ENCODE measurements at regions not wholly inside any gene's neighbourhood (a gene's known extent, or its start where the extent isn't known, plus 50 kb on each side); places are given as distances from the start of the nearest gene placed in this dataset.

DNA sequence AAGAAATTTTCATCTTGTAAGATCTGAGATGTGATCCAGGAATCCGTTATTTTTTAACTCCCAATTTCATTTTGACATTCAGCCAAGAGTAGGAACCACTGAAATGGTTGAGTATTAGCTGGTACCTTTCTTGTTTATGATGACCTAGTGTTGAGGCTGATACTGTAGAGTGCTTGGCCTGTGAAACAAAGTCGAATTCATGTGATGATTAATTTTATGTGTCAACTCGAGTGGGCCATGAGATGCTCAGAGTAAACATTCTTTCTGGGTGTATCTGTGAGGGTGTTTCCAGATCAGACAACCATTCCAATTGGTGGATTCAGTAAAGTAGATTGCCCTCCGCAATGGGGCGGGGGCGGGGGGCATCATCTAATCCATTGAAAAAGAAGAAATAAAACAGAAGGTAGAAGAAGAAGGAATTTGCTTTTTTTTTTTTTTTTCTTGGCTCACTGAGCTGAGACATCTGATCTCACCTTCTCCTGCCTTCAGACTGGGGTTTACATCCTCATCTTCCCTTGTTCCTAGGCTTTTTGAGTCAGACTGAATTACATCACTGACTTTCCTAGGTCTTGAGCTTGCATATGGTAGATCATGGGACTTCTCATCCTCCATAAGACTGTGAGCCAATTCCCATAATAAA, 264.6 kb upstream of the KCNJ16 start:
- Histone ChIP-seq H3K4me1 (ENCODE audit: low read length) (no peaks in the 10 kb centered on the region), H3K27me3 (ENCODE audit: low read depth, low read length) (no peaks in the 10 kb centered on the region), H3K4me3 (ENCODE audit: low read length) (no peak overlapping the region), H4K20me1 (ENCODE audit: insufficient read depth, low read length) (no peaks in the 10 kb centered on the region), H3K36me3 (replicated peaks; ENCODE audit: low read depth, low read length) (no peaks in the 10 kb centered on the region), H3K79me2 (ENCODE audit: low read length) (no peaks in the 10 kb centered on the region), H3K4me2 (ENCODE audit: low read length) (no peak overlapping the region), H3K27ac (ENCODE audit: low read length) (no peak overlapping the region), H3K9me3 (ENCODE audit: insufficient read depth, low read length) (no peaks in the 10 kb centered on the region), H3K9ac (ENCODE audit: low read length) (no peak overlapping the region), H2AFZ (ENCODE audit: low read depth, low read length) (no peak overlapping the region)
- no peak for TF ChIP-seq EZH2phosphoT487 (IDR thresholded peaks at IDR 0.05; ENCODE audit: low read depth)
- TF ChIP-seq, protein P1, sequence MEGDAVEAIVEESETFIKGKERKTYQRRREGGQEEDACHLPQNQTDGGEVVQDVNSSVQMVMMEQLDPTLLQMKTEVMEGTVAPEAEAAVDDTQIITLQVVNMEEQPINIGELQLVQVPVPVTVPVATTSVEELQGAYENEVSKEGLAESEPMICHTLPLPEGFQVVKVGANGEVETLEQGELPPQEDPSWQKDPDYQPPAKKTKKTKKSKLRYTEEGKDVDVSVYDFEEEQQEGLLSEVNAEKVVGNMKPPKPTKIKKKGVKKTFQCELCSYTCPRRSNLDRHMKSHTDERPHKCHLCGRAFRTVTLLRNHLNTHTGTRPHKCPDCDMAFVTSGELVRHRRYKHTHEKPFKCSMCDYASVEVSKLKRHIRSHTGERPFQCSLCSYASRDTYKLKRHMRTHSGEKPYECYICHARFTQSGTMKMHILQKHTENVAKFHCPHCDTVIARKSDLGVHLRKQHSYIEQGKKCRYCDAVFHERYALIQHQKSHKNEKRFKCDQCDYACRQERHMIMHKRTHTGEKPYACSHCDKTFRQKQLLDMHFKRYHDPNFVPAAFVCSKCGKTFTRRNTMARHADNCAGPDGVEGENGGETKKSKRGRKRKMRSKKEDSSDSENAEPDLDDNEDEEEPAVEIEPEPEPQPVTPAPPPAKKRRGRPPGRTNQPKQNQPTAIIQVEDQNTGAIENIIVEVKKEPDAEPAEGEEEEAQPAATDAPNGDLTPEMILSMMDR (IDR thresholded peaks at IDR 0.05; ENCODE audit: low read depth, low read length), result no peak

DNA sequence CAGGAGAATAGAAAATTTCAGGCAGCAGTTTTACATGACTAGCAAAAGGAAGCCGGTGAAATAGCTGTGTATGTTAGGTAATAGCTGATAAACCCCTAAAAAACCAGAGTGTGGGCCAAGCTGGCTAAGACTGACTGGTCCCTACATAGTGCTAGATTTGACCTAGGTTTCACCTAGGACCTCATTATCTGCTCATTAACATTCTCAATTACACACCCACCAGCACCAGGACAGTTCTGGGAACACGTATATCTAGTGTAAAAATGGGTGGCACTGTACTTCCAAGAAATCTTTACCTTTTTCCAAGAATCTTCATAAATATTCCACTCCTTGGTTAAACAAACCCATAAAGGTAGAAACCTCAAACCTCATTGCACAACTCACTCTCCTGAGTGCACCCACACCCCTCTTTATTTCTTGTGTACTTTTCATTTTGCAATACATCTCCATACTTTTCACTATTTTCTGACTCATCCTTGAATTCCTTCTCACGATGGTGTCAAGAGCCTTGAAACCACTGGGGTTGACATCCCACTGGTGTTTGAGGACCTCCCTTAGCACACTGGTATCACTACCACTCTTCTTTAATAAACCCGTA, 262.7 kb upstream of the KCNJ16 start:
- H2AFZ ChIP-seq (ENCODE audit: low read depth, low read length), result no peak overlapping the region
- H3K27me3 ChIP-seq (ENCODE audit: low read depth, low read length), result no peaks in the 10 kb centered on the region
- no peak overlapping the region for H3K4me3 ChIP-seq (ENCODE audit: low read length)
- H3K79me2 ChIP-seq (ENCODE audit: low read length), result no peaks in the 10 kb centered on the region
- H3K4me2 ChIP-seq (ENCODE audit: low read length), result no peak overlapping the region
- H4K20me1 ChIP-seq (ENCODE audit: insufficient read depth, low read length), result no peaks in the 10 kb centered on the region
- no peaks in the 10 kb centered on the region for H3K9me3 ChIP-seq (ENCODE audit: insufficient read depth, low read length)
- no peaks in the 10 kb centered on the region for H3K4me1 ChIP-seq (ENCODE audit: low read length)
- no peaks in the 10 kb centered on the region for H3K36me3 ChIP-seq (replicated peaks; ENCODE audit: low read depth, low read length)
- no peak overlapping the region for H3K27ac ChIP-seq (ENCODE audit: low read length)
- no peak overlapping the region for H3K9ac ChIP-seq (ENCODE audit: low read length)
- no peak for TF ChIP-seq EZH2phosphoT487 (IDR thresholded peaks at IDR 0.05; ENCODE audit: low read depth)
- TF ChIP-seq, protein P1 (IDR thresholded peaks at IDR 0.05; ENCODE audit: low read depth, low read length), result no peak

DNA sequence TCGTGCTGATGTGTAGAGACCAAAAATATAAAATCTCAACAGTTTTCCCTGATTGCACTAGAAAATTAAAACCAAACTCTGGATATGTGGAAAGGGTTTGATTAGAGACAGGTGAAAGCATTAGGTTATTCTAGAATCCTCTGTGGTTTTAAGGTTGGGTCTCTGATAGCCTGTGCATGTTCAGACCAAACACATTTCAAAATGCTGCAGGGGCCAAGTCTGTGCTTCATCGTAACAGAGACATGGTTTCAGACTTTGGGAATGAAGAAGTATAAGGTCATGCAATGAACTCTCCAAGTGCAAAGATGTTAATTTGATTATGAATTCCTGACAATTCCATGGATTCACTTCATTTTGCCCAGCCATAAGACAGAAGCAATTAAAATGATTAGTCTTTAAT, 261.0 kb upstream of the KCNJ16 start:
- Histone ChIP-seq H3K27ac (ENCODE audit: low read length) (no peak overlapping the region), H3K9ac (ENCODE audit: low read length) (no peak overlapping the region), H2AFZ (ENCODE audit: low read depth, low read length) (no peak overlapping the region), H3K4me3 (ENCODE audit: low read length) (no peak overlapping the region), H3K9me3 (ENCODE audit: insufficient read depth, low read length) (no peaks in the 10 kb centered on the region), H3K36me3 (replicated peaks; ENCODE audit: low read depth, low read length) (no peaks in the 10 kb centered on the region), H4K20me1 (ENCODE audit: insufficient read depth, low read length) (no peaks in the 10 kb centered on the region), H3K4me1 (ENCODE audit: low read length) (no peaks in the 10 kb centered on the region), H3K27me3 (ENCODE audit: low read depth, low read length) (no peaks in the 10 kb centered on the region), H3K4me2 (ENCODE audit: low read length) (no peak overlapping the region), H3K79me2 (ENCODE audit: low read length) (no peaks in the 10 kb centered on the region)
- TF ChIP-seq, protein P1 (IDR thresholded peaks at IDR 0.05; ENCODE audit: low read depth, low read length), result no peak
- no peak for TF ChIP-seq EZH2phosphoT487 (IDR thresholded peaks at IDR 0.05; ENCODE audit: low read depth)

DNA sequence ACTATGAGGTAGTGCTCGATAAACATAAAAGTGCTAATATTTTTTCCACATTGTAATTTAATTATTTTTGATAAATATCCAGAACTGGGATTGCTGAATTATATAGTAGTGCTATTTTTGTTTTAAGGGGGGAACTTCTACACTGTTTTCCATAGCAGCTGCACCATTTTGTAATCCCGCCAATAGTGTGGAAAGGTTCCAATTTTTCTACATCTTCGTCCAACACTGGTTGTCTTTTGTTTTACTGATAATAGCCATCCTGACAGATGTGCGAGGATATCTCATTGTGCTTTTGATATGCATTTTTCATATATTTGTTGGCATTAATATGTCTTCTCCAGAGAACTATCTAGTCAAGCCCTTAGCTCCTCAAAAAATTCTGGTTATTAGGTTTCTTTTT, 259.6 kb upstream of the KCNJ16 start:
- Histone ChIP-seq H3K9ac (ENCODE audit: low read length) (no peak overlapping the region), H2AFZ (ENCODE audit: low read depth, low read length) (no peak overlapping the region), H3K4me3 (ENCODE audit: low read length) (no peak overlapping the region), H3K79me2 (ENCODE audit: low read length) (no peaks in the 10 kb centered on the region), H3K9me3 (ENCODE audit: insufficient read depth, low read length) (no peaks in the 10 kb centered on the region), H3K4me2 (ENCODE audit: low read length) (no peak overlapping the region), H4K20me1 (ENCODE audit: insufficient read depth, low read length) (no peaks in the 10 kb centered on the region), H3K36me3 (replicated peaks; ENCODE audit: low read depth, low read length) (no peaks in the 10 kb centered on the region), H3K27ac (ENCODE audit: low read length) (no peak overlapping the region), H3K27me3 (ENCODE audit: low read depth, low read length) (no peaks in the 10 kb centered on the region), H3K4me1 (ENCODE audit: low read length) (no peaks in the 10 kb centered on the region)
- TF ChIP-seq EZH2phosphoT487 (IDR thresholded peaks at IDR 0.05; ENCODE audit: low read depth), result no peak
- TF ChIP-seq, protein P1 (IDR thresholded peaks at IDR 0.05; ENCODE audit: low read depth, low read length), result no peak
